ENCODE measurements at regions not wholly inside any gene's neighbourhood (a gene's known extent, or its start where the extent isn't known, plus 50 kb on each side); places are given as distances from the start of the nearest gene placed in this dataset.
A peak's percentile ranks its signal among the peaks of the same experiment; 100 is the strongest.

DNA sequence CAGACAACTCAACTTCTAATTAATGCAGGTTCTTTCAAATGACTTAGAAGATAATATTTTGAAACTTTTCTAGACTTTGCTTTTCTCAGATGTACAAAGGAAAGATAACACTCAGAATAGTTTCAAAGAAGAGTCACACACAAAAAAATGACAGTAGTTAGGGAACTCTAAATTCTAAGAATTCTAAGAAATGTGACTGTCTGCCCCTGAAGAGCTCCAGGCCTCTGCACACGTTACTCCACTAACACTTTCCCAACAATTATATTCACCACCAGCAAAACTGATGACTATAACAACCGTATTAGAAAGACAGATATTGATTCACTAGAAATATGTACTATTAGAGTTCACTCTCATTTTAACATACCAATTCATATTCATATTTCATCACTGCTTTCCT lies 133.3 kb upstream of the SMLR1 start:
- no peak overlapping the region for H3K27ac ChIP-seq

DNA sequence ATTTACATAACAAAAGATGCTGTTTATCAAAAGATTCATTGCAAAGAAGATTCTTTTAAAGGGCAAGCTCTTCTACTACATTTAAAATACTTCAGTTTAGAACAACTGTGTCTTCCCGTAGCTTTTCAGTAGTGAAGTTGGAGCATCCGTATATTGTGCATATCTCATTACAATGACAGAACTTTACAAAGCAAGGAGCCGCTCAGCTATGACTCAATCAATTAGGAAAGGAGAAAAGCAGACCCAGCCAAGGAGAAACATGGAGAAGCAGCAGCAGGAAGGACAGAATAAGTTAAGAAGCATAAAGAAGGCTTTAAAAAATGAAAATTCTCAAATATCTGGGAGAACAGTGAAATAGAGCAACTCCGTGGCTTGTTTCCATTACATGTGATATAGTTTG lies 132.6 kb upstream of the SMLR1 start:
- H3K27ac ChIP-seq = no peak overlapping the region
- TF ChIP-seq ZFX (IDR thresholded peaks at IDR 0.05) = no peak
- TF ChIP-seq, protein P1, sequence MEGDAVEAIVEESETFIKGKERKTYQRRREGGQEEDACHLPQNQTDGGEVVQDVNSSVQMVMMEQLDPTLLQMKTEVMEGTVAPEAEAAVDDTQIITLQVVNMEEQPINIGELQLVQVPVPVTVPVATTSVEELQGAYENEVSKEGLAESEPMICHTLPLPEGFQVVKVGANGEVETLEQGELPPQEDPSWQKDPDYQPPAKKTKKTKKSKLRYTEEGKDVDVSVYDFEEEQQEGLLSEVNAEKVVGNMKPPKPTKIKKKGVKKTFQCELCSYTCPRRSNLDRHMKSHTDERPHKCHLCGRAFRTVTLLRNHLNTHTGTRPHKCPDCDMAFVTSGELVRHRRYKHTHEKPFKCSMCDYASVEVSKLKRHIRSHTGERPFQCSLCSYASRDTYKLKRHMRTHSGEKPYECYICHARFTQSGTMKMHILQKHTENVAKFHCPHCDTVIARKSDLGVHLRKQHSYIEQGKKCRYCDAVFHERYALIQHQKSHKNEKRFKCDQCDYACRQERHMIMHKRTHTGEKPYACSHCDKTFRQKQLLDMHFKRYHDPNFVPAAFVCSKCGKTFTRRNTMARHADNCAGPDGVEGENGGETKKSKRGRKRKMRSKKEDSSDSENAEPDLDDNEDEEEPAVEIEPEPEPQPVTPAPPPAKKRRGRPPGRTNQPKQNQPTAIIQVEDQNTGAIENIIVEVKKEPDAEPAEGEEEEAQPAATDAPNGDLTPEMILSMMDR (conservative IDR thresholded peaks at IDR 0.05) = no peak

More for the DNA sequence above, 133.3 kb upstream of the SMLR1 start:
- TF ChIP-seq, protein P1 (conservative IDR thresholded peaks at IDR 0.05) = no peak
- TF ChIP-seq ZFX (IDR thresholded peaks at IDR 0.05) = no peak

DNA sequence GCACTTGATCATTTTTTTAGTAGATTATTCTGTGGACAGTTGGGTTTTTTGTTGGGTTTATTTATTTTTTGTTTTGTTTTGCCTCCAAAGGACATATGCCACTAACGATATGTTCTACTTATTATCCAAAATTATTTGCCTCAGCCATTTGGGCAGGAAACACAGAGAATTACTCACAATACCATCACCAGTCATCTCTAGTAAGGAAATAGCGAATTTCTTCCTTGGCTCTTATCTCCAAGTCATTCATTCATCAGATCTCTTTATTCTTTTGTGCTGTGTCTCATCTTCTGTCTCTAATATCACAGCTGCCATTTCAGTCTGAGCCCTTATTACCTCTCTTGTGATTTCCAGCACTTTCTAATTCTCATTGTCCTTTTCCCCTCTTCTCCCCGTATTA lies 130.4 kb upstream of the SMLR1 start:
- TF ChIP-seq, protein P1 (conservative IDR thresholded peaks at IDR 0.05) = no peak
- TF ChIP-seq ZFX (IDR thresholded peaks at IDR 0.05) = no peak
- no peak overlapping the region for H3K27ac ChIP-seq

DNA sequence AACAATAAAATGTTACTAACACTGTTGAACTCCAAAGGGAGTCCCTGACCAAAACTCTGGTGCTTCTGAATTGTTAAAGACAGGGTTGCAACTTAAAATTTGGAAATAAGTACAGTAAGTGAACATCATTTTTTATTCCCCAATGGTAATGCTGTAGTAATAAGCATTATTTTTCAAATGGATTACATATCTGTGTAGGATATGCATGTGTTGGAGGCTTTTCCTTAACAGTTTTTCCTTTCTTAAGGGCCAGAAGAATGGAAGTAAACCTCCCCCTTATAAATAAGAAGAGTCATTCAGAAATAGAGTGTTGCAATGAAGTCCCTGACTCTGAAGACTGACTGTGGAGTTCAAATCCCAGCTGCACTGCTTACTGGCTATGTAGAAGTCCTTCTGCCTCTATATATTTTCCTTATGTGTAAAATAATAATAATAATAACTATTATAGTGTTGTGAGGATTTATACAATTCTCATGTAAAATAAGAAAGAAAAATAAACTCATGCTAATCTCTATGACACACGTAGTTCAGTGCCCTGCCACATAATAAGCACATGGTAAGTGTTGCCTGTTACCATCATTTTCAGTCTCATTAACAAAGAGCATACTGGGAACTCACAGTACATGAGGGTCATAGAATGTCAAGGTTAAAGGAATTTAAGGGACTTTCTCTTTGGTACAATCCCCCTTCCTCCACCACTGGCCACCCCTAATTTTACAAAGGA lies 129.8 kb upstream of the SMLR1 start:
- no peak for TF ChIP-seq ZFX (IDR thresholded peaks at IDR 0.05)
- TF ChIP-seq, protein P1 (conservative IDR thresholded peaks at IDR 0.05) = no peak
- no peak overlapping the region for H3K27ac ChIP-seq

DNA sequence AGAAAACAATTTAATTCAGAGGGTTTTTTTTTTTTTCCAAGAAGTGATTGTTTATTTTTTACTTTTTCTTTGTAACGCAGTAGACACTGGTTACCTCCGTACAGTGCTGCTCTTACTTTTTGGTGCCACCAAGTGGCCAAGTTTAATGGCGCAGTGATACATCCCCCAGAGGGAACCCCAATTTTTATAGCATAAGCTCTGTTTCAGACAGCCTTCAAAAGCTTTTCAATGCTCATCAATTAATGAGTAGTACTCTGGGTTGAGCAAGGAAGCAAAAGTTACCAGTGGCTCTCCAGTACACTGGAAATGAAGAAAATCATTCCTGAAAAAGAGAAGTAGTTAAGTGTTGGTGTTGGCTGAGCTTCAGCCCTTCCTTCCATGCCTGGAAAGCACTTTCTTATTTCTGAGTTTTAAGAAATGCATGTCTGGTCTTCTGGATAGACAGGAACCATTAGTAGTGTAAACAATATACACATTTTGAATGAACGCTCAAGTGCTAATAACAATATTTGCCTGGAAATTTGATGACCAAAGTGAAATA lies 129.1 kb upstream of the SMLR1 start:
- no peak for TF ChIP-seq ZFX (IDR thresholded peaks at IDR 0.05)
- TF ChIP-seq, protein P1 (conservative IDR thresholded peaks at IDR 0.05) = peak; percentile 87

DNA sequence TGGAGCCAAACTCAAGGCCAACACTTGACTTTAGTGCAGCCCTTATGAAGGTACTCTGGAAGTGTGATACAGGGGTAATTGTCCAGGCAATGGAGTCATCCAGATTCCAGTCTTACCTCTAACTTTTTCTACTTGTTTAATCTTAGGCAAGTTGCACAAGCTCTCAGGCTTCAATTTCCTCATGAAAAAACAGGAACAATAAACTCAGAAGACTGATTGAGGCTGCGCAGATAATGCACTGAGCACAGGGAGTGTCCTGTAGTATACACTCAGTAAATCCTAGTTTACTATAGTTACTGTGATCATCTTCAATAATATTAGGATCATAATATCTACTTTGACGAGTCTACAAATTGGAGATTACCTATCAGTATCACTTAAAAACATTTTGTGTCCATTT lies 127.5 kb upstream of the SMLR1 start:
- no peak overlapping the region for H3K27ac ChIP-seq
- TF ChIP-seq, protein P1 (conservative IDR thresholded peaks at IDR 0.05) = no peak
- no peak for TF ChIP-seq ZFX (IDR thresholded peaks at IDR 0.05)

More for the DNA sequence above, 129.1 kb upstream of the SMLR1 start:
- no peak overlapping the region for H3K27ac ChIP-seq

DNA sequence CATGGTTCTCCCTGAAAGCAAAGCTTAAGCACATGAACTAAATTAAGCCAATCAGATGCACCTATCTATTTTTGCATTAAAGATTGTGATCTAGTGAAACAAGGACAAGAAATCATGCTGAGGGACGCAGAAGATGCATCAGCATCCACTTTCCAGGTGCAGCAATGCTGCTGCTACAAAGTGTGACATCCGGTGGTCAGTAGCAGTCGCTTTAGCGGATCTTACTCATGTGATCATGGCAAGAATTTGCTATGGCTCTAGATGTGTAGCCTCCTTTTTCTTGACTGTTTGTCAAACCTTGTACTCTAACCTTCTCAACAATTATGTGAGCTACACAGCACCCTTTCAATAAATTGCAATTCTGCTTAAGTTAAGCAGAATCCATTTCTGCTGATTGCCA lies 126.8 kb upstream of the SMLR1 start:
- no peak overlapping the region for H3K27ac ChIP-seq
- TF ChIP-seq, protein P1 (conservative IDR thresholded peaks at IDR 0.05) = no peak
- no peak for TF ChIP-seq ZFX (IDR thresholded peaks at IDR 0.05)

All from C4-2B (cell line).